MM.1S (cell line): ENCODE measurements at regions not wholly inside any gene's neighbourhood (a gene's known extent, or its start where the extent isn't known, plus 50 kb on each side); places are given as distances from the start of the nearest gene placed in this dataset.

Experiments used
- EZH2 ChIP-seq: fragments of 300-600 bp; sonication (generic); optimal IDR thresholded peaks from 2 replicates; pipeline ENCODE3; 2017; ENCODE audit warnings: low read depth, mild to moderate bottlenecking, antibody characterized with exemption, low read length, mixed read lengths
- TF ChIP-seq, protein P1 (sequence below): fragments of 300-600 bp; sonication (generic); IDR thresholded peaks from 2 replicates; pipeline ENCODE4 v1.5.1; 2016; ENCODE audit warnings: antibody characterized with exemption, low read length, mixed read lengths

DNA sequence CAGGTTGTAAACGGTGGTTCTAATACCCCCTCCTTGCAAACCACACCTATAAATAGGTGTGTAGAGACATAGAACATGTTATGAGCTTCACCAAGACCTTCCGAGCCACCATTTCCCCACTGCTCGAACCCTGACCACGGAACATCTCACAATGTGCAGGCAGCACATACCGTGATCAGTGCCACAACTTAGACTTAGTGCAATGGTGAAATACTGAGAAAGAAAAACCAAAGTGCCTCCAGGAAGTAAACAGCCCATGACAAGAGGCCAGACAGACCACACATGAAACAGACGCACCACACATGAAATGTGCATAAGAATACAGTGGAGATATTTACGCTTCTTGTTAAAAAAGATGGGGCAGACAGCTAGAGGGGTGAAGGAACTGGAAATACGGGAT, 166.9 kb upstream of the CCND2 start:
- TF ChIP-seq EZH2: no peak
- TF ChIP-seq, protein P1, sequence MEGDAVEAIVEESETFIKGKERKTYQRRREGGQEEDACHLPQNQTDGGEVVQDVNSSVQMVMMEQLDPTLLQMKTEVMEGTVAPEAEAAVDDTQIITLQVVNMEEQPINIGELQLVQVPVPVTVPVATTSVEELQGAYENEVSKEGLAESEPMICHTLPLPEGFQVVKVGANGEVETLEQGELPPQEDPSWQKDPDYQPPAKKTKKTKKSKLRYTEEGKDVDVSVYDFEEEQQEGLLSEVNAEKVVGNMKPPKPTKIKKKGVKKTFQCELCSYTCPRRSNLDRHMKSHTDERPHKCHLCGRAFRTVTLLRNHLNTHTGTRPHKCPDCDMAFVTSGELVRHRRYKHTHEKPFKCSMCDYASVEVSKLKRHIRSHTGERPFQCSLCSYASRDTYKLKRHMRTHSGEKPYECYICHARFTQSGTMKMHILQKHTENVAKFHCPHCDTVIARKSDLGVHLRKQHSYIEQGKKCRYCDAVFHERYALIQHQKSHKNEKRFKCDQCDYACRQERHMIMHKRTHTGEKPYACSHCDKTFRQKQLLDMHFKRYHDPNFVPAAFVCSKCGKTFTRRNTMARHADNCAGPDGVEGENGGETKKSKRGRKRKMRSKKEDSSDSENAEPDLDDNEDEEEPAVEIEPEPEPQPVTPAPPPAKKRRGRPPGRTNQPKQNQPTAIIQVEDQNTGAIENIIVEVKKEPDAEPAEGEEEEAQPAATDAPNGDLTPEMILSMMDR: no peak
